ENCODE measurements at regions not wholly inside any gene's neighbourhood (a gene's known extent, or its start where the extent isn't known, plus 50 kb on each side); places are given as distances from the start of the nearest gene placed in this dataset.

GRCh38 chr14:58736606-58737005, 98.8 kb downstream of the DACT1 start:
- H3K27me3 ChIP-seq, result no peaks in the 10 kb centered on the region
- H3K4me1 ChIP-seq, result no peaks in the 10 kb centered on the region
- H3K27ac ChIP-seq, result no peak overlapping the region
- TF ChIP-seq CTCF (IDR thresholded peaks at IDR 0.05), result no peak
- no peaks in the 10 kb centered on the region for H3K36me3 ChIP-seq
- DNase-seq (ENCODE audit: low spot score), result no peak
- no peaks in the 10 kb centered on the region for H3K9me3 ChIP-seq
- no peak overlapping the region for H3K4me3 ChIP-seq

- H3K27me3 ChIP-seq, result no peaks in the 10 kb centered on the region
- no peak for DNase-seq (ENCODE audit: low spot score)
- TF ChIP-seq CTCF (IDR thresholded peaks at IDR 0.05), result no peak
- H3K9me3 ChIP-seq, result no peaks in the 10 kb centered on the region
- no peak overlapping the region for H3K4me3 ChIP-seq
- no peaks in the 10 kb centered on the region for H3K4me1 ChIP-seq
- no peaks in the 10 kb centered on the region for H3K36me3 ChIP-seq
- H3K27ac ChIP-seq, result no peak overlapping the region
Measured at GRCh38 chr14:58737511-58737910, 99.7 kb downstream of the DACT1 start.

GRCh38 chr14:58738189-58738836, 100.6 kb downstream of the DACT1 start:
- Histone ChIP-seq H3K36me3 (no peaks in the 10 kb centered on the region), H3K4me1 (no peaks in the 10 kb centered on the region), H3K27me3 (no peaks in the 10 kb centered on the region), H3K4me3 (no peak overlapping the region), H3K9me3 (no peaks in the 10 kb centered on the region), H3K27ac (no peak overlapping the region)
- no peak for DNase-seq (ENCODE audit: low spot score)
- no peak for TF ChIP-seq CTCF (IDR thresholded peaks at IDR 0.05)

- Histone ChIP-seq H3K4me3 (no peak overlapping the region), H3K4me1 (no peaks in the 10 kb centered on the region), H3K36me3 (no peaks in the 10 kb centered on the region), H3K9me3 (no peaks in the 10 kb centered on the region), H3K27ac (no peak overlapping the region), H3K27me3 (no peaks in the 10 kb centered on the region)
- DNase-seq (ENCODE audit: low spot score), result no peak
- TF ChIP-seq CTCF (IDR thresholded peaks at IDR 0.05), result no peak
Measured at GRCh38 chr14:58738876-58739275, 101.1 kb downstream of the DACT1 start.

- Histone ChIP-seq H3K9me3 (no peaks in the 10 kb centered on the region), H3K27me3 (no peaks in the 10 kb centered on the region), H3K36me3 (no peaks in the 10 kb centered on the region), H3K4me1 (no peaks in the 10 kb centered on the region), H3K27ac (no peak overlapping the region), H3K4me3 (no peak overlapping the region)
- no peak for DNase-seq (ENCODE audit: low spot score)
- no peak for TF ChIP-seq CTCF (IDR thresholded peaks at IDR 0.05)
Measured at GRCh38 chr14:58739674-58740073, 101.9 kb downstream of the DACT1 start.

DNA sequence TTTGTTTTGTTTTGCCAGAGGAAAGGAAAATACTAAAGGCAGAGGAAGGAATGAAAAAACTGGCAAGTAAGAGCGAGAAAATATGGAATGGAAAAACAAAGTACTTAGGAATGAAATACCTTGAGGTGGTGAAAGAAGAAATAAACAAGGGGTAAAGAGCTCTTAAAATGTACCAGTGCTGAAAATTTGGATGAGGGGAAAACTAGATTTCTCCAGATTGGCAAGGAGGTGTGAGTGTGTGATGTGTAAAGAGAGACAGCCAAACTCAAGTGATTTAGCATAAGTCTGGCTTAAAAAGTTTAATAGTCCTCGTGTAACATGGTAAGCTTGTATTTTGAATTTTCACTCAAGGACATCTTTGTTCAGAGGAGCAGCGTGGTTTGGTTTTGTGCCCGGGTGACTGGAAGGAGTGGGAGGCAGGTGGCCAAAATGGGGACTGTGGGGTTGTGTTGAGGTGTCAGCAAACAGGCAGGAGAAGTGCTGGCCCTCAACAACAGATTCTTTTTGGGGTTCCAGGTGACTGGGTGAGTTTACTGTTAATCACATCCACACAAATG, 102.7 kb downstream of the DACT1 start:
- Histone ChIP-seq H3K36me3 (no peaks in the 10 kb centered on the region), H3K4me1 (no peaks in the 10 kb centered on the region), H3K4me3 (no peak overlapping the region), H3K27me3 (no peaks in the 10 kb centered on the region), H3K27ac (no peak overlapping the region), H3K9me3 (no peaks in the 10 kb centered on the region)
- TF ChIP-seq CTCF (IDR thresholded peaks at IDR 0.05), result no peak
- DNase-seq (ENCODE audit: low spot score), result no peak

Measured in right atrium auricular region (tissue), 2 donors.